HUDEP-2 (cell line): ENCODE measurements at regions not wholly inside any gene's neighbourhood (a gene's known extent, or its start where the extent isn't known, plus 50 kb on each side); places are given as distances from the start of the nearest gene placed in this dataset.
"Not testable (repeated sequence)": the region's sequence is repeated elsewhere in the genome, so short reads cannot be mapped to it uniquely, and the experiment has no call there.

ENCODE experiments used
- DNase-seq, 76 experiments: peaks; one replicate each; lab custom pipeline; 2025; ENCODE audit not compliant: unreplicated experiment in 76 of 76; lab: John Stamatoyannopoulos, UW

- DNase-seq: no peak
Observed at GRCh38 chr9:3660936-3661335, 135.1 kb upstream of the RFX3 start.

GRCh38 chr9:3659647-3660046 is 133.8 kb upstream of the RFX3 start:
- no peak for DNase-seq

- DNase-seq: no peak
Observed at GRCh38 chr9:3658964-3659363, 133.2 kb upstream of the RFX3 start.

- no peak for DNase-seq
Observed at GRCh38 chr9:3656224-3656623, 130.4 kb upstream of the RFX3 start.

- peak in 9 of 76 experiments; percentile 2 to 57 (median 30) for DNase-seq
Observed at GRCh38 chr9:3650994-3651622, 125.3 kb upstream of the RFX3 start.

GRCh38 chr9:3648722-3649246 is 123.0 kb upstream of the RFX3 start:
- peak in 5 of 76 experiments; percentile 5 to 19 (median 11) for DNase-seq

GRCh38 chr9:3648266-3648665 is 122.5 kb upstream of the RFX3 start:
- DNase-seq: no peak

- DNase-seq: no peak
Observed at GRCh38 chr9:3647652-3648051, 121.9 kb upstream of the RFX3 start.

GRCh38 chr9:3646226-3646625 is 120.4 kb upstream of the RFX3 start:
- DNase-seq: no peak

- DNase-seq: not testable (repeated sequence)
Observed at GRCh38 chr9:3642075-3642474, 116.3 kb upstream of the RFX3 start.

- no peak for DNase-seq
Observed at GRCh38 chr9:3629495-3629894, 103.7 kb upstream of the RFX3 start.

GRCh38 chr9:3628239-3628638 is 102.4 kb upstream of the RFX3 start:
- DNase-seq: no peak

- no peak for DNase-seq
Observed at GRCh38 chr9:3608011-3608410, 82.2 kb upstream of the RFX3 start.

- DNase-seq: no peak
Observed at GRCh38 chr9:3600672-3601071, 74.9 kb upstream of the RFX3 start.

- no peak for DNase-seq
Observed at GRCh38 chr9:3597792-3598191, 72.0 kb upstream of the RFX3 start.

- DNase-seq: no peak
Observed at GRCh38 chr9:3586066-3586465, 60.3 kb upstream of the RFX3 start.

GRCh38 chr9:3585606-3586005 is 59.8 kb upstream of the RFX3 start:
- DNase-seq: no peak

GRCh38 chr9:3578786-3579185 is 53.0 kb upstream of the RFX3 start:
- DNase-seq: no peak

- no peak for DNase-seq
Observed at GRCh38 chr9:3576328-3576727, 50.5 kb upstream of the RFX3 start.

GRCh38 chr9:3575821-3576220 is 50.0 kb upstream of the RFX3 start:
- no peak for DNase-seq
